Adrenal gland (tissue), 5 donors: ENCODE measurements at regions not wholly inside any gene's neighbourhood (a gene's known extent, or its start where the extent isn't known, plus 50 kb on each side); places are given as distances from the start of the nearest gene placed in this dataset.
"Not testable (repeated sequence)": the region's sequence is repeated elsewhere in the genome, so short reads cannot be mapped to it uniquely, and the experiment has no call there.

Source experiments
- POLR2A ChIP-seq, 2 donors: fragments of 450-650 bp; IDR thresholded peaks; one replicate each; pipeline ENCODE4 v1.6.1; 2017; ENCODE audit warnings: antibody characterized with exemption in 2 of 2, mild to moderate bottlenecking in 2 of 2, moderate library complexity in 1 of 2
- TF ChIP-seq, protein P1 (sequence below), 6 experiments: fragments of 450-650 bp in 4 of 6; fragments of 200-600 bp in 2 of 6; sonication (generic) in 1 of 6; IDR thresholded peaks; 1 replicate in 5 of 6; 2 replicates in 1 of 6; pipeline versions ENCODE4 v1.5.1 to v1.8.0; 2016 to 2021; ENCODE audit warnings: antibody characterized with exemption in 6 of 6, mild to moderate bottlenecking in 2 of 6, moderate library complexity in 1 of 6
- donor health status: DM: no; HTN: no; CAD: no.

DNA sequence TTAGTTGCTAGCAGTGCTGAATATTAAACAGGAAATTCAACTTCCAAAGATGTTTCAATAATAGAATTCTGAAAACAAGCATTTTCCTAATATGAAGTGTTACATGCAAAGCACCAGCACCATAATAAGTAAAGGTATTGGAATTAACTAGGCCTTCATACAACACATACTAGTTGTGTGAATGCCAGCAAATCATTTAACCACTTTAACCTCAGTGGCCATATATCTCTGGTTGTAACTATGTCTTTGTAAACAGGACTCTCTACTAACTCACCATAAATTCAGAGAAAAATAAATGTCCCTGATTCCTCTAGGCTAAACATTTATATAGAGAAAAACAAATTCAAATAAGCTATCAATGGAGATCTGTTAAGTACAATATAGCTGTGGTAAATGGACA is 175.7 kb upstream of the NBPF9 start:
- TF ChIP-seq, protein P1, sequence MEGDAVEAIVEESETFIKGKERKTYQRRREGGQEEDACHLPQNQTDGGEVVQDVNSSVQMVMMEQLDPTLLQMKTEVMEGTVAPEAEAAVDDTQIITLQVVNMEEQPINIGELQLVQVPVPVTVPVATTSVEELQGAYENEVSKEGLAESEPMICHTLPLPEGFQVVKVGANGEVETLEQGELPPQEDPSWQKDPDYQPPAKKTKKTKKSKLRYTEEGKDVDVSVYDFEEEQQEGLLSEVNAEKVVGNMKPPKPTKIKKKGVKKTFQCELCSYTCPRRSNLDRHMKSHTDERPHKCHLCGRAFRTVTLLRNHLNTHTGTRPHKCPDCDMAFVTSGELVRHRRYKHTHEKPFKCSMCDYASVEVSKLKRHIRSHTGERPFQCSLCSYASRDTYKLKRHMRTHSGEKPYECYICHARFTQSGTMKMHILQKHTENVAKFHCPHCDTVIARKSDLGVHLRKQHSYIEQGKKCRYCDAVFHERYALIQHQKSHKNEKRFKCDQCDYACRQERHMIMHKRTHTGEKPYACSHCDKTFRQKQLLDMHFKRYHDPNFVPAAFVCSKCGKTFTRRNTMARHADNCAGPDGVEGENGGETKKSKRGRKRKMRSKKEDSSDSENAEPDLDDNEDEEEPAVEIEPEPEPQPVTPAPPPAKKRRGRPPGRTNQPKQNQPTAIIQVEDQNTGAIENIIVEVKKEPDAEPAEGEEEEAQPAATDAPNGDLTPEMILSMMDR (IDR thresholded peaks at IDR 0.05): not testable (repeated sequence)
- TF ChIP-seq POLR2A (IDR thresholded peaks at IDR 0.05): not testable (repeated sequence)
